Hepatocyte (in vitro differentiated cells): ENCODE measurements at regions not wholly inside any gene's neighbourhood (a gene's known extent, or its start where the extent isn't known, plus 50 kb on each side); places are given as distances from the start of the nearest gene placed in this dataset.

Source experiments
- DNase-seq: peaks from one replicate; pipeline ENCODE4 v3.0.0-alpha.2; 2016; ENCODE audit warnings: low spot score
- H2AFZ ChIP-seq: fragments of 200-600 bp; sonication (generic); 2 replicates; pipeline ENCODE4 v1.6.0; 2016; ENCODE audit warnings: antibody characterized with exemption, mild to moderate bottlenecking
- H3K27ac ChIP-seq: fragments of 200-600 bp; sonication (generic); 2 replicates; pipeline ENCODE4 v1.5.1; 2016; ENCODE audit warnings: mild to moderate bottlenecking
- H3K27me3 ChIP-seq: fragments of 200-600 bp; sonication (generic); 2 replicates; pipeline ENCODE4 v1.6.1; 2016
- H3K36me3 ChIP-seq: fragments of 200-600 bp; sonication (generic); replicated peaks from 2 replicates; pipeline ENCODE4 v1.5.1; 2016; ENCODE audit warnings: low read depth; ENCODE audit not compliant: insufficient read depth
- H3K4me1 ChIP-seq: fragments of 200-600 bp; sonication (generic); 2 replicates; pipeline ENCODE4 v1.5.1; 2016; ENCODE audit warnings: mild to moderate bottlenecking, moderate library complexity; ENCODE audit not compliant: insufficient read depth
- H3K4me2 ChIP-seq: fragments of 200-600 bp; sonication (generic); 2 replicates; pipeline ENCODE4 v1.6.0; 2016
- H3K4me3 ChIP-seq: fragments of 200-600 bp; sonication (generic); 2 replicates; pipeline ENCODE4 v1.5.1; 2016; ENCODE audit warnings: mild to moderate bottlenecking
- H3K79me2 ChIP-seq: fragments of 200-600 bp; sonication (generic); 2 replicates; pipeline ENCODE4 v1.6.0; 2017; ENCODE audit warnings: mild to moderate bottlenecking
- H3K9me2 ChIP-seq: fragments of 200-600 bp; sonication (generic); replicated peaks from 2 replicates; pipeline ENCODE4 v1.6.0; 2017; ENCODE audit warnings: mild to moderate bottlenecking; ENCODE audit not compliant: insufficient read depth
- H3K9me3 ChIP-seq: fragments of 200-600 bp; sonication (generic); 2 replicates; pipeline ENCODE4 v1.5.1; 2016; ENCODE audit warnings: low read depth, mild to moderate bottlenecking
- H4K20me1 ChIP-seq: fragments of 200-600 bp; sonication (generic); 2 replicates; pipeline ENCODE4 v1.6.0; 2016; ENCODE audit warnings: mild to moderate bottlenecking; ENCODE audit not compliant: insufficient read depth, poor library complexity, severe bottlenecking
- CTCF ChIP-seq: fragments of 200-600 bp; sonication (generic); IDR thresholded peaks from 2 replicates; pipeline ENCODE4 v1.5.1; 2016; ENCODE audit warnings: antibody characterized with exemption, mild to moderate bottlenecking; ENCODE audit not compliant: poor library complexity
- EZH2 ChIP-seq: fragments of 200-600 bp; sonication (generic); IDR thresholded peaks from 2 replicates; pipeline ENCODE4 v1.6.1; 2016; ENCODE audit warnings: antibody characterized with exemption, mild to moderate bottlenecking, borderline replicate concordance
- EZH2phosphoT487 ChIP-seq: fragments of 200-600 bp; sonication (generic); IDR thresholded peaks from one replicate; pipeline ENCODE4 v1.6.1; 2018; ENCODE audit warnings: antibody characterized with exemption, mild to moderate bottlenecking, low read depth, moderate library complexity; ENCODE audit not compliant: unreplicated experiment, severe bottlenecking
- WGBS: methylation state at CpG from one replicate; pipeline ENCODE4 v1.1.6; 2016; ENCODE audit warnings: low lambda C conversion rate; ENCODE audit errors: missing lambda C conversion rate; 5-methylcytosine and 5-hydroxymethylcytosine counted together

GRCh38 chr11:39120890-39121289 lies 2338.6 kb downstream of the LRRC4C start:
- TF ChIP-seq EZH2phosphoT487 (no peak), EZH2 (no peak), CTCF (no peak)
- Histone ChIP-seq H3K27me3 (no peaks in the 10 kb centered on the region), H3K9me2 (no peaks in the 10 kb centered on the region), H2AFZ (no peak overlapping the region), H3K4me3 (no peak overlapping the region), H4K20me1 (no peaks in the 10 kb centered on the region), H3K36me3 (no peaks in the 10 kb centered on the region), H3K4me2 (no peak overlapping the region), H3K9me3 (no peaks in the 10 kb centered on the region), H3K4me1 (no peaks in the 10 kb centered on the region), H3K27ac (no peak overlapping the region), H3K79me2 (no peaks in the 10 kb centered on the region)
- whole genome bisulfite sequencing, result 90% methylated on average over 5 of the region's 5 CpGs
- no peak for DNase-seq

GRCh38 chr11:39113606-39114005 lies 2345.8 kb downstream of the LRRC4C start:
- TF ChIP-seq EZH2phosphoT487 (no peak), CTCF (no peak), EZH2 (no peak)
- no peaks in the 10 kb centered on the region for H4K20me1 ChIP-seq
- no peak for DNase-seq
- H2AFZ ChIP-seq, result no peak overlapping the region
- H3K4me3 ChIP-seq, result no peak overlapping the region
- H3K4me1 ChIP-seq, result no peaks in the 10 kb centered on the region
- no peaks in the 10 kb centered on the region for H3K9me3 ChIP-seq
- no peaks in the 10 kb centered on the region for H3K27me3 ChIP-seq
- H3K4me2 ChIP-seq, result no peak overlapping the region
- no peaks in the 10 kb centered on the region for H3K9me2 ChIP-seq
- H3K27ac ChIP-seq, result no peak overlapping the region
- H3K36me3 ChIP-seq, result no peaks in the 10 kb centered on the region
- H3K79me2 ChIP-seq, result no peaks in the 10 kb centered on the region

GRCh38 chr11:39102236-39102635 lies 2357.2 kb downstream of the LRRC4C start:
- H3K9me2 ChIP-seq, result no peaks in the 10 kb centered on the region
- no peaks in the 10 kb centered on the region for H4K20me1 ChIP-seq
- no peaks in the 10 kb centered on the region for H3K79me2 ChIP-seq
- 90% methylated on average over 2 of the region's 2 CpGs for WGBS
- no peak overlapping the region for H3K4me3 ChIP-seq
- DNase-seq, result no peak
- H3K27ac ChIP-seq, result no peak overlapping the region
- H3K4me1 ChIP-seq, result no peaks in the 10 kb centered on the region
- no peak overlapping the region for H3K4me2 ChIP-seq
- H3K36me3 ChIP-seq, result no peaks in the 10 kb centered on the region
- no peaks in the 10 kb centered on the region for H3K27me3 ChIP-seq
- H3K9me3 ChIP-seq, result no peaks in the 10 kb centered on the region
- H2AFZ ChIP-seq, result no peak overlapping the region
- TF ChIP-seq EZH2phosphoT487, result no peak
- no peak for TF ChIP-seq EZH2
- no peak for TF ChIP-seq CTCF

- H3K9me2 ChIP-seq, result no peaks in the 10 kb centered on the region
- H3K27ac ChIP-seq, result no peak overlapping the region
- no peak overlapping the region for H3K4me3 ChIP-seq
- H3K4me1 ChIP-seq, result no peaks in the 10 kb centered on the region
- H3K9me3 ChIP-seq, result no peaks in the 10 kb centered on the region
- H4K20me1 ChIP-seq, result no peaks in the 10 kb centered on the region
- no peak overlapping the region for H2AFZ ChIP-seq
- no peak overlapping the region for H3K4me2 ChIP-seq
- TF ChIP-seq EZH2, result no peak
- TF ChIP-seq CTCF, result no peak
- TF ChIP-seq EZH2phosphoT487, result no peak
- no peak for DNase-seq
- no peaks in the 10 kb centered on the region for H3K79me2 ChIP-seq
- 95% methylated on average over 13 of the region's 13 CpGs for WGBS
- H3K36me3 ChIP-seq, result no peaks in the 10 kb centered on the region
- no peaks in the 10 kb centered on the region for H3K27me3 ChIP-seq
Measured at GRCh38 chr11:39078465-39078864, 2381.0 kb downstream of the LRRC4C start.
